ENCODE measurements at regions not wholly inside any gene's neighbourhood (a gene's known extent, or its start where the extent isn't known, plus 50 kb on each side); places are given as distances from the start of the nearest gene placed in this dataset.

DNA sequence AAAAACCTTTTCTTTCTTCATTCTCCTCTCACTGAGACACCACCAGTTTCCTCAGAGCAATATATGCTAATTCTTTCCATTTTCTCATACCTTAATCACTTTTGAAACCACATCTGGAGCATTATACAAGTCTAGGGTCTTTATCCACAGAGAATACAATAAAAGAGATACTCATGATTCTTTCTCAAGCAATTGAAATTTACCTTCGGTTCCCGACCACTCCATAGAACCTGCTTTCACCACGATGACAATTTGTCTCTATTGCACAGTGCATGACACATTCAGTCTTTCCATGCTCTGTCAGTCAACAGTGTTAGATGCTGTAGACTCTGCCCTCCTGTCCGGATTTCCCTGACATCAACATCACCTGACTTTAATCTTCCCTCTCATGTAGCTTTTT is 409.3 kb upstream of the NWD2 start:
- TF ChIP-seq, protein P1, sequence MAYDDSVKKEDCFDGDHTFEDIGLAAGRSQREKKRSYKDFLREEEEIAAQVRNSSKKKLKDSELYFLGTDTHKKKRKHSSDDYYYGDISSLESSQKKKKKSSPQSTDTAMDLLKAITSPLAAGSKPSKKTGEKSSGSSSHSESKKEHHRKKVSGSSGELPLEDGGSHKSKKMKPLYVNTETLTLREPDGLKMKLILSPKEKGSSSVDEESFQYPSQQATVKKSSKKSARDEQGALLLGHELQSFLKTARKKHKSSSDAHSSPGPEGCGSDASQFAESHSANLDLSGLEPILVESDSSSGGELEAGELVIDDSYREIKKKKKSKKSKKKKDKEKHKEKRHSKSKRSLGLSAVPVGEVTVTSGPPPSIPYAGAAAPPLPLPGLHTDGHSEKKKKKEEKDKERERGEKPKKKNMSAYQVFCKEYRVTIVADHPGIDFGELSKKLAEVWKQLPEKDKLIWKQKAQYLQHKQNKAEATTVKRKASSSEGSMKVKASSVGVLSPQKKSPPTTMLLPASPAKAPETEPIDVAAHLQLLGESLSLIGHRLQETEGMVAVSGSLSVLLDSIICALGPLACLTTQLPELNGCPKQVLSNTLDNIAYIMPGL (CRISPR knock-in tag; IDR thresholded peaks at IDR 0.05; ENCODE audit: borderline replicate concordance), result no peak
- TF ChIP-seq SREBF2 (IDR thresholded peaks at IDR 0.05) (no peak), BHLHE40 (IDR thresholded peaks at IDR 0.05; ENCODE audit: low read depth, low read length) (no peak), CBX2 (IDR thresholded peaks at IDR 0.05; ENCODE audit: borderline replicate concordance, low read depth) (no peak), ZFP36 (IDR thresholded peaks at IDR 0.05; ENCODE audit: borderline replicate concordance, partially characterized antibody) (no peak), ZNF302 (CRISPR knock-in tag; IDR thresholded peaks at IDR 0.05) (no peak)
- TF ChIP-seq, protein P2, sequence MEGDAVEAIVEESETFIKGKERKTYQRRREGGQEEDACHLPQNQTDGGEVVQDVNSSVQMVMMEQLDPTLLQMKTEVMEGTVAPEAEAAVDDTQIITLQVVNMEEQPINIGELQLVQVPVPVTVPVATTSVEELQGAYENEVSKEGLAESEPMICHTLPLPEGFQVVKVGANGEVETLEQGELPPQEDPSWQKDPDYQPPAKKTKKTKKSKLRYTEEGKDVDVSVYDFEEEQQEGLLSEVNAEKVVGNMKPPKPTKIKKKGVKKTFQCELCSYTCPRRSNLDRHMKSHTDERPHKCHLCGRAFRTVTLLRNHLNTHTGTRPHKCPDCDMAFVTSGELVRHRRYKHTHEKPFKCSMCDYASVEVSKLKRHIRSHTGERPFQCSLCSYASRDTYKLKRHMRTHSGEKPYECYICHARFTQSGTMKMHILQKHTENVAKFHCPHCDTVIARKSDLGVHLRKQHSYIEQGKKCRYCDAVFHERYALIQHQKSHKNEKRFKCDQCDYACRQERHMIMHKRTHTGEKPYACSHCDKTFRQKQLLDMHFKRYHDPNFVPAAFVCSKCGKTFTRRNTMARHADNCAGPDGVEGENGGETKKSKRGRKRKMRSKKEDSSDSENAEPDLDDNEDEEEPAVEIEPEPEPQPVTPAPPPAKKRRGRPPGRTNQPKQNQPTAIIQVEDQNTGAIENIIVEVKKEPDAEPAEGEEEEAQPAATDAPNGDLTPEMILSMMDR (IDR thresholded peaks at IDR 0.05), result no peak
- TF ChIP-seq, protein P3, sequence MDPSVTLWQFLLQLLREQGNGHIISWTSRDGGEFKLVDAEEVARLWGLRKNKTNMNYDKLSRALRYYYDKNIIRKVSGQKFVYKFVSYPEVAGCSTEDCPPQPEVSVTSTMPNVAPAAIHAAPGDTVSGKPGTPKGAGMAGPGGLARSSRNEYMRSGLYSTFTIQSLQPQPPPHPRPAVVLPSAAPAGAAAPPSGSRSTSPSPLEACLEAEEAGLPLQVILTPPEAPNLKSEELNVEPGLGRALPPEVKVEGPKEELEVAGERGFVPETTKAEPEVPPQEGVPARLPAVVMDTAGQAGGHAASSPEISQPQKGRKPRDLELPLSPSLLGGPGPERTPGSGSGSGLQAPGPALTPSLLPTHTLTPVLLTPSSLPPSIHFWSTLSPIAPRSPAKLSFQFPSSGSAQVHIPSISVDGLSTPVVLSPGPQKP (IDR thresholded peaks at IDR 0.05; ENCODE audit: low read depth, low read length), result no peak
- TF ChIP-seq, protein P4, sequence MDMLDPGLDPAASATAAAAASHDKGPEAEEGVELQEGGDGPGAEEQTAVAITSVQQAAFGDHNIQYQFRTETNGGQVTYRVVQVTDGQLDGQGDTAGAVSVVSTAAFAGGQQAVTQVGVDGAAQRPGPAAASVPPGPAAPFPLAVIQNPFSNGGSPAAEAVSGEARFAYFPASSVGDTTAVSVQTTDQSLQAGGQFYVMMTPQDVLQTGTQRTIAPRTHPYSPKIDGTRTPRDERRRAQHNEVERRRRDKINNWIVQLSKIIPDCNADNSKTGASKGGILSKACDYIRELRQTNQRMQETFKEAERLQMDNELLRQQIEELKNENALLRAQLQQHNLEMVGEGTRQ (IDR thresholded peaks at IDR 0.05), result no peak
